Ovary (tissue), 3 donors: ENCODE measurements at regions not wholly inside any gene's neighbourhood (a gene's known extent, or its start where the extent isn't known, plus 50 kb on each side); places are given as distances from the start of the nearest gene placed in this dataset.

Source experiments
- CTCF ChIP-seq, 3 donors: fragments of 450-650 bp in 2 of 3; fragments of 200-600 bp in 1 of 3; IDR thresholded peaks; one replicate each; pipeline versions ENCODE4 v1.5.1 to v1.8.0; 2016 to 2022; ENCODE audit warnings: antibody characterized with exemption in 3 of 3, mild to moderate bottlenecking in 1 of 3
- POLR2A ChIP-seq: fragments of 450-650 bp; IDR thresholded peaks from one replicate; pipeline ENCODE4 v1.6.1; 2017; ENCODE audit warnings: antibody characterized with exemption, mild to moderate bottlenecking, moderate library complexity
- donor health status: DM: no; HTN: no; CAD: no.

GRCh38 chr9:14497476-14497875, 183.5 kb upstream of the NFIB start:
- TF ChIP-seq CTCF (IDR thresholded peaks at IDR 0.05) (no peak), POLR2A (no peak)
